OCI-LY7 (cell line): ENCODE measurements at regions not wholly inside any gene's neighbourhood (a gene's known extent, or its start where the extent isn't known, plus 50 kb on each side); places are given as distances from the start of the nearest gene placed in this dataset.

Source experiments
- BruUV-seq: library from RNA; stranded (reverse); fragments of 400-500 nt; replicated peaks from 2 replicates; lab custom pipeline; 2021; lab: Mats Ljungman, UMichigan
- CTCF ChIA-PET: fragments of 300-600 bp; sonication (Branson Sonifier 250); formaldehyde crosslinking; loops from one replicate; lab custom pipeline; 2022; ENCODE audit warnings: antibody characterized with exemption; ENCODE audit not compliant: unreplicated experiment; lab: Charles Lee
- POLR2A ChIA-PET: fragments of 300-600 bp; sonication (Branson Sonifier 250); formaldehyde crosslinking; loops from one replicate; lab custom pipeline; 2022; ENCODE audit warnings: antibody characterized with exemption; lab: Charles Lee
- DNase-seq: peaks from one replicate; pipeline ENCODE4 v3.0.0-alpha.2; 2015; ENCODE audit warnings: low spot score
- H2AFZ ChIP-seq: fragments of 200-600 bp; sonication (generic), shearing (Covaris generic); 2 replicates; pipeline ENCODE4 v1.6.1; 2014; ENCODE audit warnings: mild to moderate bottlenecking, antibody characterized with exemption, low read length, moderate library complexity
- H3K27ac ChIP-seq: fragments of 200-600 bp; sonication (generic); 2 replicates; pipeline ENCODE4 v1.5.1; 2014; ENCODE audit warnings: mixed run types, low read depth, mild to moderate bottlenecking, moderate library complexity, low read length, inconsistent platforms; ENCODE audit not compliant: poor library complexity, severe bottlenecking
- H3K36me3 ChIP-seq: fragments of 200-600 bp; sonication (generic); 2 replicates; pipeline ENCODE4 v1.6.1; 2014; ENCODE audit warnings: mild to moderate bottlenecking, antibody characterized with exemption, low read length, moderate library complexity, mixed read lengths; ENCODE audit not compliant: insufficient read depth
- H3K4me1 ChIP-seq: fragments of 200-600 bp; sonication (generic); 2 replicates; pipeline ENCODE4 v1.5.1; 2014; ENCODE audit warnings: mild to moderate bottlenecking, low read length; ENCODE audit not compliant: insufficient read depth, poor library complexity, severe bottlenecking
- H3K4me2 ChIP-seq: fragments of 200-600 bp; sonication (generic); 2 replicates; pipeline ENCODE4 v1.6.1; 2014; ENCODE audit warnings: mild to moderate bottlenecking, low read length
- H3K4me3 ChIP-seq: fragments of 200-600 bp; sonication (generic); 2 replicates; pipeline ENCODE4 v1.5.1; 2014; ENCODE audit warnings: mild to moderate bottlenecking, low read depth, low read length; ENCODE audit not compliant: poor library complexity, severe bottlenecking
- H3K79me2 ChIP-seq: fragments of 200-600 bp; sonication (generic); 2 replicates; pipeline ENCODE4 v1.6.1; 2016; ENCODE audit warnings: low read depth, mild to moderate bottlenecking, low read length, moderate library complexity, mixed read lengths; ENCODE audit not compliant: insufficient read depth
- H3K9me2 ChIP-seq: fragments of 200-600 bp; sonication (generic); 2 replicates; pipeline ENCODE4 v1.6.1; 2016; ENCODE audit warnings: mild to moderate bottlenecking, low read length, mixed read lengths; ENCODE audit not compliant: insufficient read depth
- H3K9me3 ChIP-seq: fragments of 200-600 bp; sonication (generic); 2 replicates; pipeline ENCODE4 v1.6.1; 2014; ENCODE audit warnings: mild to moderate bottlenecking, mixed run types, low read length, mixed read lengths
- H4K20me1 ChIP-seq: fragments of 200-600 bp; sonication (generic); 2 replicates; pipeline ENCODE4 v1.6.1; 2014; ENCODE audit warnings: mild to moderate bottlenecking, antibody characterized with exemption, low read length, moderate library complexity, mixed read lengths; ENCODE audit not compliant: insufficient read depth
- CTCF ChIP-seq: fragments of 200-600 bp; sonication (generic); conservative IDR thresholded peaks from 2 replicates; pipeline ENCODE4 v1.5.1; 2014; ENCODE audit warnings: mild to moderate bottlenecking, antibody characterized with exemption, low read length, moderate library complexity, mixed read lengths
- EZH2phosphoT487 ChIP-seq: fragments of 200-600 bp; sonication (generic); IDR thresholded peaks from 2 replicates; pipeline ENCODE4 v1.6.1; 2018; ENCODE audit warnings: low read depth, borderline replicate concordance, mild to moderate bottlenecking, mixed run types, antibody characterized with exemption, low read length, moderate library complexity, mixed read lengths
- intact Hi-C: fragments of 100-400 bp; cut with micrococcal nuclease; formaldehyde crosslinking; loops from one replicate; pipeline ENCODE4 v1.10.0; 2022; ENCODE audit not compliant: unreplicated experiment

- H3K9me3 ChIP-seq, result no peaks in the 10 kb centered on the region
- no peaks in the 10 kb centered on the region for H3K4me1 ChIP-seq
- CTCF ChIA-PET, result no interaction called here
- H3K9me2 ChIP-seq, result no peaks in the 10 kb centered on the region
- H3K27ac ChIP-seq, result no peak overlapping the region
- no peak overlapping the region for H2AFZ ChIP-seq
- intact Hi-C loops, result no loop called here
- no peaks in the 10 kb centered on the region for H4K20me1 ChIP-seq
- TF ChIP-seq EZH2phosphoT487 (no peak), CTCF (no peak)
- no peaks in the 10 kb centered on the region for H3K36me3 ChIP-seq
- no peak for DNase-seq
- no peak overlapping the region for H3K4me2 ChIP-seq
- BruUV-seq, result no TSS peak
- POLR2A ChIA-PET, result interaction anchor here (0.7 kb wide), 1 partner anchor 13 kb away, joined by 3 read pairs; no protein-coding TSS in a partner anchor
- no peak overlapping the region for H3K4me3 ChIP-seq
- no peaks in the 10 kb centered on the region for H3K79me2 ChIP-seq
Measured at GRCh38 chr5:145554399-145554798, 280.7 kb downstream of the PRELID2 start.

- Histone ChIP-seq H4K20me1 (no peaks in the 10 kb centered on the region), H3K4me1 (no peaks in the 10 kb centered on the region), H3K4me2 (no peak overlapping the region), H3K79me2 (no peaks in the 10 kb centered on the region), H3K36me3 (no peaks in the 10 kb centered on the region), H3K9me2 (no peaks in the 10 kb centered on the region), H3K9me3 (no peaks in the 10 kb centered on the region), H3K27ac (no peak overlapping the region), H2AFZ (no peak overlapping the region), H3K4me3 (no peak overlapping the region)
- no peak for DNase-seq
- ChIA-PET CTCF (no interaction called here), POLR2A (interaction anchor here (0.6 kb wide), 2 partner anchors 1159 to 1781 kb away, joined by 8 to 12 read pairs; no protein-coding TSS in a partner anchor)
- no peak for TF ChIP-seq EZH2phosphoT487
- no peak for TF ChIP-seq CTCF
- no TSS peak for BruUV-seq
- intact Hi-C loops, result no loop called here
Measured at GRCh38 chr5:145553177-145553576, 282.0 kb downstream of the PRELID2 start.

GRCh38 chr5:145551714-145552113 is 283.4 kb downstream of the PRELID2 start:
- H3K4me2 ChIP-seq, result no peak overlapping the region
- no TSS peak for BruUV-seq
- no peaks in the 10 kb centered on the region for H3K4me1 ChIP-seq
- no peak overlapping the region for H3K4me3 ChIP-seq
- no peaks in the 10 kb centered on the region for H3K9me2 ChIP-seq
- H3K27ac ChIP-seq, result no peak overlapping the region
- no peaks in the 10 kb centered on the region for H3K36me3 ChIP-seq
- ChIA-PET CTCF (no interaction called here), POLR2A (no interaction called here)
- H3K79me2 ChIP-seq, result no peaks in the 10 kb centered on the region
- TF ChIP-seq CTCF, result no peak
- no peak for TF ChIP-seq EZH2phosphoT487
- H2AFZ ChIP-seq, result no peak overlapping the region
- no peaks in the 10 kb centered on the region for H4K20me1 ChIP-seq
- H3K9me3 ChIP-seq, result no peaks in the 10 kb centered on the region
- DNase-seq, result no peak
- intact Hi-C loops, result no loop called here
